Stomach (tissue), 4 donors: ENCODE measurements at regions not wholly inside any gene's neighbourhood (a gene's known extent, or its start where the extent isn't known, plus 50 kb on each side); places are given as distances from the start of the nearest gene placed in this dataset.

Experiments
- EP300 ChIP-seq: sonication (generic); formaldehyde crosslinking; IDR thresholded peaks from one replicate; pipeline ENCODE4 v1.6.1; 2017; ENCODE audit warnings: antibody characterized with exemption
- TF ChIP-seq, protein P1 (sequence below), 7 experiments: fragments of 450-650 bp in 4 of 7; fragments of 200-600 bp in 3 of 7; sonication (generic) in 3 of 7; IDR thresholded peaks; one replicate each; pipeline ENCODE4 v1.5.1; 2016 to 2019; ENCODE audit warnings: antibody characterized with exemption in 7 of 7, control low read depth in 2 of 7, mild to moderate bottlenecking in 1 of 7

- TF ChIP-seq, protein P1, sequence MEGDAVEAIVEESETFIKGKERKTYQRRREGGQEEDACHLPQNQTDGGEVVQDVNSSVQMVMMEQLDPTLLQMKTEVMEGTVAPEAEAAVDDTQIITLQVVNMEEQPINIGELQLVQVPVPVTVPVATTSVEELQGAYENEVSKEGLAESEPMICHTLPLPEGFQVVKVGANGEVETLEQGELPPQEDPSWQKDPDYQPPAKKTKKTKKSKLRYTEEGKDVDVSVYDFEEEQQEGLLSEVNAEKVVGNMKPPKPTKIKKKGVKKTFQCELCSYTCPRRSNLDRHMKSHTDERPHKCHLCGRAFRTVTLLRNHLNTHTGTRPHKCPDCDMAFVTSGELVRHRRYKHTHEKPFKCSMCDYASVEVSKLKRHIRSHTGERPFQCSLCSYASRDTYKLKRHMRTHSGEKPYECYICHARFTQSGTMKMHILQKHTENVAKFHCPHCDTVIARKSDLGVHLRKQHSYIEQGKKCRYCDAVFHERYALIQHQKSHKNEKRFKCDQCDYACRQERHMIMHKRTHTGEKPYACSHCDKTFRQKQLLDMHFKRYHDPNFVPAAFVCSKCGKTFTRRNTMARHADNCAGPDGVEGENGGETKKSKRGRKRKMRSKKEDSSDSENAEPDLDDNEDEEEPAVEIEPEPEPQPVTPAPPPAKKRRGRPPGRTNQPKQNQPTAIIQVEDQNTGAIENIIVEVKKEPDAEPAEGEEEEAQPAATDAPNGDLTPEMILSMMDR (IDR thresholded peaks at IDR 0.05), result no peak
- TF ChIP-seq EP300, result no peak
Measured at GRCh38 chr12:115088328-115088994, 404.5 kb upstream of the TBX3 start.
